Amniotic stem cell (primary cell): ENCODE measurements at regions not wholly inside any gene's neighbourhood (a gene's known extent, or its start where the extent isn't known, plus 50 kb on each side); places are given as distances from the start of the nearest gene placed in this dataset.

Experiments used
- DNase-seq: peaks from one replicate; lab custom pipeline; 2025; lab: John Stamatoyannopoulos, UW

DNA sequence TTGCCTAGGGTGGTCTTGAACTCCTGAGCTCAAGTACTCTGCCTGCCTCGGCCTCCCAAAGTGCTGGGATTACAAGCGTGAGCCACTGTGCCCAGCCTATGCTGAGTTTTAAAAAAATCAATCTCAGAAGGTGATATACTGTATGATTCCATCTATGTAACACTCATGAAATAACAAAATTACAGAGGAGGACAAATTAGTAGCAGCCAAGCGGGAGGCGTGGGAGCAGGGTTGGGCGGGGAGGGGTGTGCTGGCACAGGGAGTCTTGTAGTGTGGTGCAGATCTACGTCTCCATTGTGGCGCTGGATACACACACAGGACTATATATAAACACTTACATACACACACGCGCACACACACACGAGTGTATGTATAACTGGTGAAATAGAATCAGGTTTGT is 80.6 kb upstream of the LINGO1 start:
- DNase-seq: no peak

DNA sequence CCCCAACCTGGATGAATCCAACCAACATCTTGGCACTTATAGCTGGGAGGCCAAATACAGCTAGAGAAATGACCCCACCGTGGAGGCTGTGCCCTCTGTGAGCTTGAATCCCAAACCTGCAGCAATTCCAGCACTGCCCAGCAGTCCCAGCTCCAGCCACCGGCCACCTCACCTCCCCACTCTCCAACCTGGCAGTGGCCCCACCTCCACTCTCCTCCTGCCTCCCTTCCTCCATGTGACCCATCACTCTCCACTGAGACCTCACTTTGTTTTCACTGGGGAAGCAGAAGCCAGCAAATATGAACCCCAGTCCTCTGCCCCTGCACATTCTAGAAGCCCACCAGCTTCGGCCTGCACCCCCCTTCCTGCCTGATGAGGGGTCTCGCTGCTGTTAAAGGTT is 79.7 kb upstream of the LINGO1 start:
- DNase-seq: no peak

- no peak for DNase-seq
Measured at GRCh38 chr15:77710637-77711036, 77.9 kb upstream of the LINGO1 start.

GRCh38 chr15:77710206-77710605 is 77.5 kb upstream of the LINGO1 start:
- DNase-seq: no peak

- DNase-seq: no peak
Measured at GRCh38 chr15:77709135-77709886, 76.6 kb upstream of the LINGO1 start.

DNA sequence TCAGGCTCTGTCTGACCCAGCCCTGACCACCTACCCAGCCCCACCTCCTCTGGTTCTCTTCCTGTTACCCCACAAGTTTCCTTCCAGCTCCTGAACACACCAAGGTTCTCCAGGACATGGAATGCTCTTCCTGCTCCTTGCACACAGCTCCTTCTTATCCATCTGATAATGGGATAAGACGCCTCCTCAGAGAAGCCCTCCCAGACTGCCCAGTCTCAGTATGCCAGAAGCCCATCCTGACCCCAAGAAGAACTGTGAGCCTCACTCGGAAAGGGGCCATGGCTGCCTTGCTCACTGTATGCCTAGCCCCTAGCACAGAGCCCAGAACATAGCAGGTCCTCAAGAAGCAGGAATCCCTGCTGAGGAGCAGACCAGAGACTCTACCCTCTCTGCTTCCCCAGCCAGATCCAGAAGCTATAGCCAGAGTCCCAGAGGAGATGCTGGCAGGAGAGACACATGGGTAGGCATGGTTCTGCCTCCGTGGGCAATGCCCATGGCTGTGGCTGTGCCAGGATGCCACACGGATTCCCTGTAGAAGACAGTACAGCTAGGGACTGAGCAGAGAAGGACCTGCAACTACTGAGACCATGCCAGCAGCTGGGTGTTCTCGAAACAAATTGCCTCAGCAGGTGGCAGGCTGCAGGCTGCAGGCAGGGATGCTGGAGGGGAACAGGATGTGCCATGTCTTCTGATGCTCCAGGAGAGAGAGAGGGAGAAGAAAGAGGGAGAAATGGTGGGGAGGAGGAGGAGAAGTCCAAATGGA is 74.0 kb upstream of the LINGO1 start:
- no peak for DNase-seq

GRCh38 chr15:77702211-77702957 is 69.7 kb upstream of the LINGO1 start:
- DNase-seq: peak; percentile 5

DNA sequence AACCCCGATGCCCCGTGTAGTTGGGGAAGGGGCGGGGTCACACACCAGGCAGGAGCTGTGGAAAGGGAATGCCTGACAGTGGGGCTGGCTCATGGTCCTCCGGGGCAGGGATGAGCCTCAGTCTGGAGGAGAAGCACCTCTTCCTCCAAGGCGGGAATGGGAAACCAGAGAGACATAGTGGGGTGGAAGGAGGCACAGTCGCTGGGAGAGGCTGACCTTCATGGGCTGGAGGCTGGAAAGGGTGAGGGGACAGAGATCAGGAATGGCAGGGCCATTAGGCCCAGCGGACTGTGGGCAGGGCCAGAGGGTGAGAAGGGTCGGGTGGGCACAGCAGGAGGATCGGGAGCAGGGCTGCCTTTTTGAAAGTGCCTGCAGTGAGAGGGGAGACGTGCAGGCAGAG is 65.8 kb upstream of the LINGO1 start:
- no peak for DNase-seq

DNA sequence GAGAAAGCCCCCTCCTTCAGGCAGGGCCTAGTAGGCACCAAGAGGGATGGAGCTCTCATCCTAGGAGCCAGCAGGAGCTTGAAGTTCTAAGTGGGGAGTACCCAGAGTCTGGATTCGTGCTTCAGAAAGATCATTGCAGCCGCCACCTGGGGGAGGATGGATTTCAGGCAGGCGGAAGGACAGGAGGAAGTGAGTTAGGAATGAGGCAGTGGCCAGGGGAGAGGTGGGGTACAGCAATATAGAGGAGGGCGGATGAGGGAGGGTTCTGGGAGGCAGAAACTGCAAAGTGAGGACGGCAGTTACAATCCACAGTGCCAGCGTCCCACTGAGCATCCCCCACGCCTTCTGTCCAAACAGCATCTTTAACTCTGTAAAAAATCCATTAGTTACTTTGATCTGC is 65.2 kb upstream of the LINGO1 start:
- no peak for DNase-seq

- no peak for DNase-seq
Measured at GRCh38 chr15:77696871-77697270, 64.2 kb upstream of the LINGO1 start.

DNA sequence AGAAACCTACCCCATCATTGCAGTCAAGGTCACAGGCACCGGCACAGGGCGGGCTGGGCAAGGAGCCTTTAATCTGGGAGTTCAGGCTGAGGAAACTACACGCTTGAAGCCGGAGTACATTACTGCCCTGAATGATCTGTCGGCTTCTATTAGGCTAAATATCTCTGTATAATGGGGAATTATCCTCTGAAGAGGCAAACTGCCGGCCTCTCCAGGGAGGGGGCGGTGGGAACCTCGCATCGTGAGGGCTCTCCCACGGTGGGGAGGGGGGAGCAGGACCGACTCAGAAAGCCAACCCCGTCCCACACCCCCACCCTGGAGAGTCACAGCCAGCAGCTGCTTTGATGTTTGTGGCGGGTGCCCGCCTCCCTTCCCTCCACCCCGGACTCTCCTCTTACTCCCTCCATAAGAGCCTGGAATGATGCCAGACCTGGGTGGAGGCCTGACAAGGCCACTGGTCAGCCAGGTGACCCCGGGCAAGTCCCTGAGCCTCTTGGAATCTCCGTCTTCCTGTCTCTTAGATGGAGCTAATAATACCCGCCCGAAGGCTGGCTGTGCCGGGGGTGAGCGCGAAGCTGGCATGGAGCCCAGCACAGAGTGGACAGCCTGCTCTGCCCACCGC is 63.4 kb upstream of the LINGO1 start:
- no peak for DNase-seq

DNA sequence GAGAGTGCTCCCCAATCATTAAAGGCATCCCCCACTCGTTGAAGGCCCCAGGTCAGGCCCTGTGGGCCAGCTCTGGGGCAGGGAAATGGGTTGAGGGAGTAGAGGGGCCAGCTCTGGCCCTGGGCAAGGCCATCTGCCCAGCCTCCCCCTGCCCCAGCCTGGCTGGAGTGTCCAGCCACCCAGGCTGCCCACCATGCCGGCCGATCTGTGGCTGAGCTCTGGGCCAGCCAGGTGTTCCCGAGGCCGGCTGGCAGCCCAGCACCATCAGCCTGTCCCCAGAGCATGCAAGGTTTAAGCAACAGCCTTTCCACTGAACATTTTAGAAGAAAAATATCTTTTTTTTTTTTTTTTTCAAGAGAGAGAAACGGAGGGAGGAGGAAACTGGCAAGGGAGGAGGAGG is 62.8 kb upstream of the LINGO1 start:
- no peak for DNase-seq

- DNase-seq: no peak
Measured at GRCh38 chr15:77693576-77693975, 60.9 kb upstream of the LINGO1 start.

GRCh38 chr15:77692614-77693013 is 59.9 kb upstream of the LINGO1 start:
- no peak for DNase-seq

DNA sequence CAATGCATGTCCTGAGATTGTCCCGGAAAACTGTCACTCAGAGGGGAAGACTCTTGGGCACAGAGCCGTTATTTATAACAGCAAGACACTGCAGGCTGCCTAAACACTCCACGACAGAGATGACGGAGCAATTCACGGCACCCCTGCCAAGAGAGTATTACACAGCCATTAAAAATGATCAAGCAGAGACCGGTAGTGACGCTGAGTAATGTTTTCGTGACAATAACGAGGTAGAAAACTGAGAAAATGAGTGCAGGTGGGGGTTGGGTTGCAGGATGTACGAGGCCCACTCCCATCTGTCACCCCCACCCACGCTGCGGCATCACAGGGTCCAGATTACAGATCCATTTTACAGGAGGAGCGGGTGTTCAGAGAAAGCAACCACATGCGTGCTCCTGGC is 58.9 kb upstream of the LINGO1 start:
- no peak for DNase-seq

GRCh38 chr15:77689821-77690220 is 57.1 kb upstream of the LINGO1 start:
- no peak for DNase-seq

DNA sequence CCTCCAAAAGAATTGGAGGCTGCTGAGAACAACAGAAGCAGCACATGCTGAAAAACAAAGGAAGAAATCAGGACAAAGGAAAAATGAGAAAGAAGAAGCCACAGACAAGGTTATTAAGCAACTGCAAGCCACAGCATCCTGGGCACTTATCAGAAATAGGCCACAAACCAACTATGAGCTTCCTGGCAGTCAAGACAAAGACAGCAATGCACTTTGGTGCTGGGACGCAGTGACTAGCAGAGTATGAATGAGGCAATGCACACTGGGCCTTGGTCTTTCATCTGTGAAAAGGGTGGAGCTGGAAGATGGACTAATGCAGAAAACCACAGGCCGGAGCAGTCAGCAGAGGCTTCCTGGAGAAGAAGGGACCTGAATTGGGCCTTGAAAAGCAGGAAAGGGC is 56.0 kb upstream of the LINGO1 start:
- no peak for DNase-seq

DNA sequence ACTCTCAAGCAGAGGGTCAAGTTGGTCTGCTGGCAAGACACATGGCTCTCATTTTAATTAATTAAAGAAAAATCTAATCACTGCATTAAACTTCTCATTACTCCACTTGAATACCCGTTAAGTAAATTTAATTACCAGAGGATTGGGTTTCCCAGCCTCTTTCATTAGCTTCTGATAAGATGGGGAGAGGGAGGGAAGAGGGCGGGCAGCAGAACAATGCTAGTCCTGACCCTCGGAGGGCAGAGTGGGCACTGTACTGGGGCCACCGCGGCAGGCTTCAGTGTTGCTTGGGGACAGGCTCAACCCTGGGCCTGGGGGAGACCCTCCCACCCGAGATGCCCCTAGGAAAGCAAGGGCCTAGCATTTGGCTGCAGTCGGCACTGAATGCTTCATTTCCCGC is 55.6 kb upstream of the LINGO1 start:
- DNase-seq: no peak

- DNase-seq: no peak
Measured at GRCh38 chr15:77685082-77685815, 52.5 kb upstream of the LINGO1 start.

DNA sequence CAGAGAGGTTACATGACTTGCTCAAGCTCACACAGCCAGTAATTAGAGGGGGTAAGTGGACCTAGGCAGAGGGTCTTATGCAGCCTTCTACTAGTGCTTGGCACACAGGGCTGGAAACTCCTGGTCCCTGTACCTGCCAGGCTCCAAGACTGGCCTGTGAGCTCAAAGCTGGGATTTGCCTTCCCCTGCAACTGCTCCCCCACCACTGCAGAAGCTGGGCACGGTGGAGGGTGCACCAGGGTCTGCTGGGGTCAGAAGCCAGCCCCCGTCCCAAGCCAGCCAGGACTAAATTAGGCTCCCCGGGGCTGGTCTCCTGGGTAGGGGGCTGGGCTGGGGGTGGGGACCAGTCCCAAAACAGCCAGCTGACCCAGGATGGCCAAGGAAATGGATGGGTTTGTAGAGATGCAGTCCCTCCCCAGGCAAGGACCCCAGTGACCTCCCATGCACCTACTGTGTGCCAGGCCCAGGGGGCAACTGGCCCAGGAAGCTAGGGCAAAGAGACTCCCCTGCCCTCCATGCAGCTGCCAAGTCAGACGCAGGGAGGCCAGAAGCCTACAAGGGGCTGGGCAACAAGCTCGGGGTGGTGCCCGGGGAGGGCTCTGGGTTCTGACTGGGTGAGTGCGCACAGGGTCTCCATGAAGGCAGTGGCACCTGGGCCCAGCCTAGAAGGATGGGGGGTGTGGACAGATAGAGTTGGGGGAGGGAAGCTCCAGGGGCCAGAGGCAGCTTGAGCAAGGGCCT is 51.8 kb upstream of the LINGO1 start:
- no peak for DNase-seq

- no peak for DNase-seq
Measured at GRCh38 chr15:77682564-77682963, 49.9 kb upstream of the LINGO1 start.
